Smooth muscle cell (in vitro differentiated cells): ENCODE measurements at regions not wholly inside any gene's neighbourhood (a gene's known extent, or its start where the extent isn't known, plus 50 kb on each side); places are given as distances from the start of the nearest gene placed in this dataset.

ENCODE experiments used
- DNase-seq: peaks from one replicate; lab custom pipeline; 2025; ENCODE audit not compliant: unreplicated experiment; lab: John Stamatoyannopoulos, UW
- H2AFZ ChIP-seq: fragments of 200-600 bp; sonication (generic); 2 replicates; pipeline ENCODE4 v1.6.0; 2016; ENCODE audit warnings: antibody characterized with exemption, low read depth, mild to moderate bottlenecking
- H3F3A ChIP-seq: fragments of 200-600 bp; sonication (generic); 2 replicates; pipeline ENCODE4 v1.6.0; 2017; ENCODE audit warnings: antibody characterized with exemption, low read depth
- H3K27ac ChIP-seq: fragments of 200-600 bp; sonication (generic); 2 replicates; pipeline ENCODE4 v1.5.1; 2016; ENCODE audit warnings: low read depth, mild to moderate bottlenecking
- H3K27me3 ChIP-seq: fragments of 200-600 bp; sonication (generic); 2 replicates; pipeline ENCODE4 v1.6.1; 2016; ENCODE audit warnings: low read depth, mild to moderate bottlenecking
- H3K36me3 ChIP-seq: fragments of 200-600 bp; sonication (generic); 2 replicates; pipeline ENCODE4 v1.5.1; 2016; ENCODE audit warnings: low read depth
- H3K4me1 ChIP-seq: fragments of 200-600 bp; sonication (generic); 2 replicates; pipeline ENCODE4 v1.5.1; 2016; ENCODE audit warnings: low read depth
- H3K4me2 ChIP-seq: fragments of 200-600 bp; sonication (generic); 2 replicates; pipeline ENCODE4 v1.6.0; 2016; ENCODE audit warnings: mild to moderate bottlenecking
- H3K4me3 ChIP-seq: fragments of 200-600 bp; sonication (generic); 2 replicates; pipeline ENCODE4 v1.5.1; 2016; ENCODE audit warnings: mild to moderate bottlenecking
- H3K79me2 ChIP-seq: fragments of 200-600 bp; sonication (generic); 2 replicates; pipeline ENCODE4 v1.6.0; 2016; ENCODE audit warnings: low read depth, mild to moderate bottlenecking
- H3K9ac ChIP-seq: fragments of 200-600 bp; sonication (generic); 2 replicates; pipeline ENCODE4 v1.6.0; 2016; ENCODE audit warnings: low read depth
- H3K9me3 ChIP-seq: fragments of 200-600 bp; sonication (generic); replicated peaks from 2 replicates; pipeline ENCODE4 v1.5.1; 2016; ENCODE audit warnings: low read depth
- H4K20me1 ChIP-seq: fragments of 200-600 bp; sonication (generic); 2 replicates; pipeline ENCODE4 v1.6.0; 2016; ENCODE audit warnings: low read depth
- WGBS: methylation state at CpG from one replicate; pipeline ENCODE4 v1.1.7; 2016; ENCODE audit warnings: low lambda C conversion rate; 5-methylcytosine and 5-hydroxymethylcytosine counted together
- TF ChIP-seq, protein P1 (sequence below): fragments of 200-600 bp; sonication (generic); IDR thresholded peaks from 2 replicates; pipeline ENCODE4 v1.5.1; 2017; ENCODE audit warnings: borderline replicate concordance, mild to moderate bottlenecking, antibody characterized with exemption; ENCODE audit not compliant: insufficient read depth, poor library complexity, severe bottlenecking

DNA sequence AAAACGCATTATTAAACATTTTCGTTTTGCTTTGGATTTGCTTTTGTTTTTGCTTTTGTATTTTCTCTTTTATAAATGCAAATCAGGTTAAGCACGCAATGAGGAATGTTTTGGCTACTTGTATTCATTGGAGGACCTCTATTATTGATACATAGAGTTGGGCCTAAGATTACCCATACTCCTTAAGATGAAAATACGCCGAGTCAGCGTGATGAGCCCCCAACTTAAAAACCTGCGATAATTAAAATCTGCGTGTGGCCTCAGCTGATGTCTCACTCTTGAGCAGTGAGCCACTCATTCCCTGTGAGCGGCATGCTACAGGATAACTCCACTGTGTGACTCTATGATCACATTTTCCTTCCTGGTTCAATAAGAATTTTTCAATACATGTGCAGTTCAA, 518.3 kb downstream of the IRX1 start:
- no peak overlapping the region for H3K9ac ChIP-seq
- H3K4me1 ChIP-seq, result no peaks in the 10 kb centered on the region
- H2AFZ ChIP-seq, result no peak overlapping the region
- no peaks in the 10 kb centered on the region for H3K79me2 ChIP-seq
- no peak for DNase-seq
- no peaks in the 10 kb centered on the region for H3K36me3 ChIP-seq
- no peak overlapping the region for H3K4me2 ChIP-seq
- no peak overlapping the region for H3K4me3 ChIP-seq
- TF ChIP-seq, protein P1, sequence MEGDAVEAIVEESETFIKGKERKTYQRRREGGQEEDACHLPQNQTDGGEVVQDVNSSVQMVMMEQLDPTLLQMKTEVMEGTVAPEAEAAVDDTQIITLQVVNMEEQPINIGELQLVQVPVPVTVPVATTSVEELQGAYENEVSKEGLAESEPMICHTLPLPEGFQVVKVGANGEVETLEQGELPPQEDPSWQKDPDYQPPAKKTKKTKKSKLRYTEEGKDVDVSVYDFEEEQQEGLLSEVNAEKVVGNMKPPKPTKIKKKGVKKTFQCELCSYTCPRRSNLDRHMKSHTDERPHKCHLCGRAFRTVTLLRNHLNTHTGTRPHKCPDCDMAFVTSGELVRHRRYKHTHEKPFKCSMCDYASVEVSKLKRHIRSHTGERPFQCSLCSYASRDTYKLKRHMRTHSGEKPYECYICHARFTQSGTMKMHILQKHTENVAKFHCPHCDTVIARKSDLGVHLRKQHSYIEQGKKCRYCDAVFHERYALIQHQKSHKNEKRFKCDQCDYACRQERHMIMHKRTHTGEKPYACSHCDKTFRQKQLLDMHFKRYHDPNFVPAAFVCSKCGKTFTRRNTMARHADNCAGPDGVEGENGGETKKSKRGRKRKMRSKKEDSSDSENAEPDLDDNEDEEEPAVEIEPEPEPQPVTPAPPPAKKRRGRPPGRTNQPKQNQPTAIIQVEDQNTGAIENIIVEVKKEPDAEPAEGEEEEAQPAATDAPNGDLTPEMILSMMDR, result no peak
- H3K27ac ChIP-seq, result no peak overlapping the region
- no peaks in the 10 kb centered on the region for H3F3A ChIP-seq
- H3K9me3 ChIP-seq, result no peaks in the 10 kb centered on the region
- WGBS, result 91% methylated on average over 9 of the region's 9 CpGs
- no peaks in the 10 kb centered on the region for H4K20me1 ChIP-seq
- no peaks in the 10 kb centered on the region for H3K27me3 ChIP-seq

GRCh38 chr5:4114452-4114851, 518.8 kb downstream of the IRX1 start:
- Histone ChIP-seq H3K27me3 (no peaks in the 10 kb centered on the region), H3K36me3 (no peaks in the 10 kb centered on the region)

DNA sequence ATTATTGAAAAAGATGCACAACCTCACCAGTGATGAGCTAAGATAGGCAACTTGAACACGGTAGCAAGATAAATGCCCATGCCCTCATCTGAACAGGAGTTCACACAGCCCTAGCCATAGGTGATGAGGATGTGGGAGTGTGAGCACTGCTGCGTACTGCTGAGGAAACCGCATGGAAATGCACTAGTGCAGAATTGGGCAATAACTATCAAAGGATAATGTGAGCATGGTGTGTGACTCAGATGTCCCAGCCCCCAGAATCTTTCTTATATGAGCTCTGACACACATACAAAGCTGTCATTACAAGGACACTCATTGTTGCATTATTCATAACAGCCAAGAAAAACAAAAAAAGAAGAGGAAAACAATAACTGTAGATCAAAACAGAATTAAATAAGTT, 521.2 kb downstream of the IRX1 start:
- DNase-seq, result no peak
- Histone ChIP-seq H2AFZ (no peak overlapping the region), H4K20me1 (no peaks in the 10 kb centered on the region), H3K9ac (no peak overlapping the region), H3K4me3 (no peak overlapping the region), H3K9me3 (no peaks in the 10 kb centered on the region), H3K36me3 (no peaks in the 10 kb centered on the region), H3F3A (no peaks in the 10 kb centered on the region), H3K4me1 (no peaks in the 10 kb centered on the region), H3K4me2 (no peak overlapping the region), H3K79me2 (no peaks in the 10 kb centered on the region), H3K27ac (no peak overlapping the region), H3K27me3 (no peaks in the 10 kb centered on the region)
- WGBS, result 88% methylated on average over 3 of the region's 3 CpGs
- TF ChIP-seq, protein P1, result no peak

More at GRCh38 chr5:4114452-4114851, 518.8 kb downstream of the IRX1 start:
- Histone ChIP-seq H4K20me1 (no peaks in the 10 kb centered on the region), H3K9ac (no peak overlapping the region), H2AFZ (no peak overlapping the region), H3F3A (no peaks in the 10 kb centered on the region), H3K4me2 (no peak overlapping the region), H3K9me3 (no peaks in the 10 kb centered on the region), H3K27ac (no peak overlapping the region), H3K4me1 (no peaks in the 10 kb centered on the region), H3K79me2 (no peaks in the 10 kb centered on the region), H3K4me3 (no peak overlapping the region)
- DNase-seq, result no peak
- WGBS, result 78% methylated on average over 4 of the region's 4 CpGs
- TF ChIP-seq, protein P1, result no peak

- Histone ChIP-seq H3K4me3 (no peak overlapping the region), H3K27ac (no peak overlapping the region), H3K36me3 (no peaks in the 10 kb centered on the region), H2AFZ (no peak overlapping the region), H3F3A (no peaks in the 10 kb centered on the region), H3K4me1 (no peaks in the 10 kb centered on the region), H3K9me3 (no peaks in the 10 kb centered on the region), H3K27me3 (no peaks in the 10 kb centered on the region), H4K20me1 (no peaks in the 10 kb centered on the region), H3K4me2 (no peak overlapping the region), H3K9ac (no peak overlapping the region), H3K79me2 (no peaks in the 10 kb centered on the region)
- WGBS, result 78% methylated on average over 7 of the region's 7 CpGs
- DNase-seq, result no peak
- TF ChIP-seq, protein P1, result no peak
Observed at GRCh38 chr5:4124221-4124970, 528.8 kb downstream of the IRX1 start.
